ENCODE measurements at regions not wholly inside any gene's neighbourhood (a gene's known extent, or its start where the extent isn't known, plus 50 kb on each side); places are given as distances from the start of the nearest gene placed in this dataset.

DNA sequence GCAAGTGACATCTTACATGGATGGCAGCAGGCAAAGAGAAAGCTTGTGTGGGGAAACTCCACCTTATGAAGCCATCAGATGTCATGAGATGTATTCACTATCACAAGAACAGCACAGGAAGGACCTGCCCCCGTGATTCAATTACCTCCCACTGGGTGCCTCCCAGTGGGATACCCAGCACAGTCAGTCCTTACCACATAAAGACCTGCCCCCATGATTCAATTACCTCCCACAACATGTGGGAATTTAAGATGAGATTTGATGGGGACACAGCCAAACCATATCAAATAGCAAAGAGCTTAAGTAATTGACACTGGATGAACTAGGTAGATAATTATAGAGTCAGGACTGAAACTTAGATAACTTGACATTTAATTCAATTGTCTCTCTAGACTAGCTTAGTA, 85.6 kb downstream of the SLIT2 start:
- H3K4me1 Mint-ChIP-seq = no peaks in the 10 kb centered on the region
- H3K4me3 Mint-ChIP-seq = no peak overlapping the region
- H3K9me3 Mint-ChIP-seq = no peaks in the 10 kb centered on the region
- no peaks in the 10 kb centered on the region for H3K36me3 Mint-ChIP-seq
- no peaks in the 10 kb centered on the region for H3K27me3 Mint-ChIP-seq
- no peak overlapping the region for H3K27ac Mint-ChIP-seq

GRCh38 chr4:20338841-20339240, 87.1 kb downstream of the SLIT2 start:
- Mint-ChIP-seq H3K36me3 (no peaks in the 10 kb centered on the region), H3K4me3 (no peak overlapping the region), H3K4me1 (no peaks in the 10 kb centered on the region), H3K27me3 (no peaks in the 10 kb centered on the region), H3K9me3 (no peaks in the 10 kb centered on the region), H3K27ac (no peak overlapping the region)

GRCh38 chr4:20341134-20341738, 89.5 kb downstream of the SLIT2 start:
- no peaks in the 10 kb centered on the region for H3K36me3 Mint-ChIP-seq
- no peaks in the 10 kb centered on the region for H3K9me3 Mint-ChIP-seq
- no peaks in the 10 kb centered on the region for H3K4me1 Mint-ChIP-seq
- no peak overlapping the region for H3K4me3 Mint-ChIP-seq
- no peak overlapping the region for H3K27ac Mint-ChIP-seq
- no peaks in the 10 kb centered on the region for H3K27me3 Mint-ChIP-seq

DNA sequence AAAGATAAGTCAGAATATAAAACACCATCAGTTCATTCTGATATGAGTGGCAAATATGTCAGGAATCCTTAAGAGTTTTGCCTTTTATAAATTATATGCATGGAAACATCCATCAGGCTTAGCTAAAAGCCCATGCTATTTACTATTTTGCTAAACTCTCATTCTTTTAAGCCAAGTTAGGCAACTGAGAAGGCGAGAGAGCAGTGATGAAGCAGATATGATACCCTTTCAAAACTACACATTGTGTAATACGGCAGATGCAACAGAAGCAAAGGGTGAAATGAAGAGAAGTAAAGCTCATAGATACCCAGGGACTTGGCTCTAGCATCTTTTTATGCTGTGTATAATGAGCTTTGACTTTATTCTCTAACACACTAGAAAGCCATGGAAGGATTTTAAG, 95.8 kb downstream of the SLIT2 start:
- no peak overlapping the region for H3K4me3 Mint-ChIP-seq
- H3K9me3 Mint-ChIP-seq = peaks cover 0 to 4% (median 0%) of the 10 kb centered on the region in 3 donors
- no peaks in the 10 kb centered on the region for H3K27me3 Mint-ChIP-seq
- no peaks in the 10 kb centered on the region for H3K4me1 Mint-ChIP-seq
- no peaks in the 10 kb centered on the region for H3K36me3 Mint-ChIP-seq
- no peak overlapping the region for H3K27ac Mint-ChIP-seq

DNA sequence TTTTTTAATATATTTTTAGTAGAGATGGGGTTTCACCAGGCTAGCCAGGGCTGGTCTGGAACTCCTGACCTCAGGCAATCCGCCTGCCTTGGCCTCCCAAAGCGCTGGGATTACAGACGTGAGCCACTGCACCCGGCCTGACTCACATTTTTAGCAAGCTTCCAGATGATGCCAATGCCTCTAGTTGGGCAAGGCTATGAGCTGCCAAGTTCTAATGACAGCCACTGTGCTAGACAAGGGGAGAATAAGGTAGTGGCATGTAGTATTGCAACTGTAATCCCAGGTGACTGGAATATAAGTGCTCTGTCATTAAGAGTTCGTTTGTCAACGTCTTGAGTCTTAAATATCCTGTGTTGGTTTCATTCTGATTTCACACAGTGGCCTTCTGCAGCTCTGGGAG, 96.7 kb downstream of the SLIT2 start:
- Mint-ChIP-seq H3K36me3 (no peaks in the 10 kb centered on the region), H3K9me3 (peaks cover 0 to 4% (median 0%) of the 10 kb centered on the region in 3 donors), H3K4me1 (no peaks in the 10 kb centered on the region), H3K4me3 (no peak overlapping the region), H3K27me3 (no peaks in the 10 kb centered on the region), H3K27ac (no peak overlapping the region)

DNA sequence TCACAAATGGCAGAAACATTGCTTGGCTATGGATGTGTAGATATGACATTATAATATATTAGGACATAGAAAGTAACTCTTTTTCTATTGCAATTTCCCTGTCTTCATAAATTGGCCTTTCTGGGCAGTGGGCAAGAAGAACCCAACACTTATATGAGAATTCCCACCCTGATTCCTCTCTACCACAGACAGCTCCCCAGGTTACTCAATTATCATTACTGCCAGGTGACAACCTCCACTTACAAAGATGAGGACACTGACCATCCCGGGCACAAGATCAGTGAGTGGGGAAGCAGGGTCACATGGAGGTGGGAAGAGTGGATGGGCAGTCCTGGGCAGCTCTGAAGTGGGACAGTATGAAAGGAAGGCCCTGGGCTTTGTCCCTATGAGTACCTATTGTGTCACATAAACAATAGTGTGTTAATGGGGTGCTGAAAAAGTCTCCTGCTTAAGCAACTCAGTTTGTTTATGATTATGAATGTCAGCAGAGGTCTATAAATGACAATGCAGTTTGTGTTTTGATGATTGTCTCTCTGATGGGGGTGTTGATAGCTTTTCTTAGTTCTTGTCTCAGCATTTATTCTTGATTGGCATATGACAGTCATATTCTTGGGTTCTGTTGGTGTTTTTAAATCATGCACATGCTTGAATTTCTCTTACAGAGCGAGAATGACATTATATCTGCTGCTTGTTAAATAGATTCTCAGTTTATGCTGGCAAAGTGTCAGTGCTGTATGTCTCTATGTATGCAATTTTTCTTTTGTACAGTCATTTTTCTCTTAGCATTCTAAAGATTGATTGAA, 99.9 kb downstream of the SLIT2 start:
- no peaks in the 10 kb centered on the region for H3K27me3 Mint-ChIP-seq
- H3K4me3 Mint-ChIP-seq = no peak overlapping the region
- no peaks in the 10 kb centered on the region for H3K36me3 Mint-ChIP-seq
- no peaks in the 10 kb centered on the region for H3K4me1 Mint-ChIP-seq
- no peak overlapping the region for H3K27ac Mint-ChIP-seq
- peaks cover 0 to 4% (median 0%) of the 10 kb centered on the region in 3 donors for H3K9me3 Mint-ChIP-seq

GRCh38 chr4:20352163-20352431, 100.4 kb downstream of the SLIT2 start:
- no peaks in the 10 kb centered on the region for H3K36me3 Mint-ChIP-seq
- no peaks in the 10 kb centered on the region for H3K27me3 Mint-ChIP-seq
- no peaks in the 10 kb centered on the region for H3K4me1 Mint-ChIP-seq
- H3K27ac Mint-ChIP-seq = no peak overlapping the region
- peaks cover 0 to 2% (median 0%) of the 10 kb centered on the region in 3 donors for H3K9me3 Mint-ChIP-seq
- H3K4me3 Mint-ChIP-seq = no peak overlapping the region

- Mint-ChIP-seq H3K27me3 (no peaks in the 10 kb centered on the region), H3K36me3 (no peaks in the 10 kb centered on the region), H3K4me3 (no peak overlapping the region), H3K27ac (no peak overlapping the region), H3K9me3 (no peaks in the 10 kb centered on the region), H3K4me1 (no peaks in the 10 kb centered on the region)
These were observed 101.9 kb downstream of the SLIT2 start for GRCh38 chr4:20353646-20354045.

DNA sequence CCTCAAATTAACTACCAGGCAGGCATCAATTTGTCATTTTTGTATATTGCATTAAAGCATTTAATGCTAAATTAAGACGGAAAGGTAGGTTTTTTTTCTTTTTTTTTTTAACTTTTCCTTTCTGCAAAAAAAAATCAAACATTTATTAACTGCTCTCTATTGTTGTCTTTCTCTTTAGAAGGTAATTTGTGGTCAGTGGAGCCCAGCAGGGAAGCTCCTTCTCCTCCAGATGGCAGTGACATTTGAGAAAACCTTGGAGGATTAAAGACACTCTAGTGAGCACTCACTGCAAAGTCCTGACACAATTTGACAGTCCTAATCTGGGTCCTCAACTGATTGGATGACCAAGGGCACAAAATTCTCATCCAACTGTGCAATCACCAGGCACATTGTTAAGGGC, 102.4 kb downstream of the SLIT2 start:
- no peak overlapping the region for H3K27ac Mint-ChIP-seq
- H3K27me3 Mint-ChIP-seq = no peaks in the 10 kb centered on the region
- no peaks in the 10 kb centered on the region for H3K36me3 Mint-ChIP-seq
- H3K4me3 Mint-ChIP-seq = no peak overlapping the region
- no peaks in the 10 kb centered on the region for H3K9me3 Mint-ChIP-seq
- H3K4me1 Mint-ChIP-seq = no peaks in the 10 kb centered on the region

- Mint-ChIP-seq H3K27ac (no peak overlapping the region), H3K4me3 (no peak overlapping the region)
These were observed 104.9 kb downstream of the SLIT2 start for GRCh38 chr4:20356565-20356964.

DNA sequence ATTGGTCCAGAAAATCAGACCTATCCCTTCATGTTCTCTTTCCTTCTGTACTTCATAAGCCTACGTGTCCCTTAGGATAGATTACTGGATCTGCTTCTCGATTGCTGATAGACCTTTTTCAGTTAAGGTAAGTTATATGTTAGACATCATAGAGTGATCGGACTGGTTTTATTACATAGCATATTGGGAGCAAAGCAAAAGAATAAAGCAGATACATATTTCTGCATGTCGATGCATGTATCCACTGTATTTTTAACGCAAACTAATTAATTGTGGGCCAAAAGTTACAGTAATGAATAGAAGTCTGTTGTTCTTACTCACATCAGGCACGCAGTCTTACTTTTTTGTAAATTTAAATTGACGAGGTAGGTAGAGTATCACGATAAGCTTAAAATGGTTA, 106.4 kb downstream of the SLIT2 start:
- H3K27me3 Mint-ChIP-seq = no peaks in the 10 kb centered on the region
- peaks cover 0 to 4% (median 0%) of the 10 kb centered on the region in 3 donors for H3K9me3 Mint-ChIP-seq
- H3K4me3 Mint-ChIP-seq = no peak overlapping the region
- no peaks in the 10 kb centered on the region for H3K36me3 Mint-ChIP-seq
- no peak overlapping the region for H3K27ac Mint-ChIP-seq
- H3K4me1 Mint-ChIP-seq = peaks cover 0 to 3% (median 0%) of the 10 kb centered on the region in 3 donors

More at GRCh38 chr4:20356565-20356964, 104.9 kb downstream of the SLIT2 start:
- Mint-ChIP-seq H3K4me1 (peaks cover 0 to 3% (median 0%) of the 10 kb centered on the region in 3 donors), H3K27me3 (no peaks in the 10 kb centered on the region), H3K9me3 (peaks cover 0 to 3% (median 0%) of the 10 kb centered on the region in 3 donors), H3K36me3 (no peaks in the 10 kb centered on the region)

DNA sequence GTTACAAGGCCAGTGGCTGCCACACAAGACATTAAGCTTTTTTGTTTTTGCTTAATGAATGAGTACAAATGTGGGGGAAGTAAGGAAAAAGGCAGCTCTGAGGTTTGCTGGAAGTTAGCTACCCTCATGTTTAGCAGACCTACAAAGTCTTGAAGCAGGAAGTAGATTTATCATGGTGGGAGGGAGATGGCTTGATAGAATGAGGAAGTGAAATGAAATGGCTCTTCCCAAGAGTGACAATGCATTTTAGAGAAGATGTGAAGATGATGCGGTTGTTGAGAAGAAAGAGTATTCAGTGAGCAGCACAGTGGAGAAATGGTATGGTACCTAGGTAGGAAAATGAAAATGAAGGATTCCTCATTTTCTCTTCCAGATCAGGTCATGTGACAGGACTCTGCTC, 108.0 kb downstream of the SLIT2 start:
- Mint-ChIP-seq H3K27me3 (no peaks in the 10 kb centered on the region), H3K4me1 (peaks cover 0 to 3% (median 0%) of the 10 kb centered on the region in 3 donors), H3K27ac (no peak overlapping the region), H3K9me3 (peaks cover 0 to 4% (median 0%) of the 10 kb centered on the region in 3 donors), H3K4me3 (no peak overlapping the region), H3K36me3 (no peaks in the 10 kb centered on the region)

- Mint-ChIP-seq H3K27ac (no peak overlapping the region), H3K9me3 (peaks cover 0 to 4% (median 0%) of the 10 kb centered on the region in 3 donors), H3K4me1 (peaks cover 0 to 3% (median 0%) of the 10 kb centered on the region in 3 donors), H3K27me3 (no peaks in the 10 kb centered on the region), H3K4me3 (no peak overlapping the region), H3K36me3 (no peaks in the 10 kb centered on the region)
These were observed 110.4 kb downstream of the SLIT2 start for GRCh38 chr4:20362148-20362547.

DNA sequence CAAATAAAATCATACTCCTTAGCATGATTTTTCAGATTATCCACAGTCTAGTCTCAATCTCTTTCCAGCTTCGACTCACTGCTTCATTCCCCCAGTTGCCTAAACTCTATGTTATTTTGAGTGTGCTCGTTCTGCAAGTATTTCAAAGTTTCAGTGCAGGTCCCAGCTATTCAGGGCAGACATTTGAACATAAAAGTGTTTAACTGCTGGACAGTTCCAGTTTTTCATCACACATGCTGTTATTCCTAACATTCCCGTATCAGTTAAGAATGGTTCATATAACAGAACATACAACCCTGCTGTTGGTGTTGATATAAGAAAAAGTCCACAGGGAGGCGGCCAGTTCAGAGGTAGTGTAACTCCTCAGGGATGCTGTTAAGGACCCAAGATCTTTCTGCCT, 113.3 kb downstream of the SLIT2 start:
- H3K36me3 Mint-ChIP-seq = no peaks in the 10 kb centered on the region
- H3K9me3 Mint-ChIP-seq = peaks cover 0 to 2% (median 0%) of the 10 kb centered on the region in 3 donors
- no peaks in the 10 kb centered on the region for H3K4me1 Mint-ChIP-seq
- H3K27ac Mint-ChIP-seq = no peak overlapping the region
- no peak overlapping the region for H3K4me3 Mint-ChIP-seq
- no peaks in the 10 kb centered on the region for H3K27me3 Mint-ChIP-seq

- Mint-ChIP-seq H3K4me3 (no peak overlapping the region), H3K4me1 (no peaks in the 10 kb centered on the region), H3K36me3 (no peaks in the 10 kb centered on the region), H3K27me3 (no peaks in the 10 kb centered on the region), H3K9me3 (no peaks in the 10 kb centered on the region), H3K27ac (no peak overlapping the region)
These were observed 115.7 kb downstream of the SLIT2 start for GRCh38 chr4:20367446-20367845.

GRCh38 chr4:20368926-20369325, 117.2 kb downstream of the SLIT2 start:
- Mint-ChIP-seq H3K4me1 (no peaks in the 10 kb centered on the region), H3K27ac (no peak overlapping the region), H3K36me3 (no peaks in the 10 kb centered on the region), H3K4me3 (no peak overlapping the region), H3K27me3 (peaks cover 2% of the 10 kb centered on the region), H3K9me3 (no peaks in the 10 kb centered on the region)

Data from IgD-negative memory B cell (primary cell).